ENCODE measurements at regions not wholly inside any gene's neighbourhood (a gene's known extent, or its start where the extent isn't known, plus 50 kb on each side); places are given as distances from the start of the nearest gene placed in this dataset.
A peak's percentile ranks its signal among the peaks of the same experiment; 100 is the strongest.

- ChIA-PET POLR2A (ENCODE audit: unreplicated experiment) (no interaction called here), CTCF (no interaction called here)
- no peaks in the 10 kb centered on the region for H3K9me2 ChIP-seq (replicated peaks; ENCODE audit: low read length)
Measured at GRCh38 chr4:26085551-26085950, 171.5 kb downstream of the SMIM20 start.

GRCh38 chr4:26086621-26087441 lies 172.8 kb downstream of the SMIM20 start:
- Histone ChIP-seq H3K4me3 (ENCODE audit: low read length) (no peak overlapping the region), H3K9me3 (ENCODE audit: low read length) (0 out of 2 replicates have a peak, but pooled peaks cover 5% of the 10 kb centered on the region), H2AFZ (ENCODE audit: low read length) (no peak overlapping the region), H3K4me2 (ENCODE audit: low read length) (no peak overlapping the region), H3K36me3 (ENCODE audit: low read depth, low read length) (no peaks in the 10 kb centered on the region), H3K27ac (ENCODE audit: low read length) (no peak overlapping the region), H3K27me3 (ENCODE audit: low read length) (no peaks in the 10 kb centered on the region), H3K9ac (ENCODE audit: low read length) (no peak overlapping the region), H3K79me2 (ENCODE audit: low read length) (no peaks in the 10 kb centered on the region), H3K4me1 (ENCODE audit: insufficient read depth, low read length) (peaks cover 57% of the 10 kb centered on the region), H3F3A (ENCODE audit: low read length, unreplicated experiment) (no peaks in the 10 kb centered on the region), H4K20me1 (ENCODE audit: low read length) (no peaks in the 10 kb centered on the region), H3K9me2 (replicated peaks; ENCODE audit: low read length) (no peaks in the 10 kb centered on the region)
- ATAC-seq = no peak
- no TSS peak for BruUV-seq (replicated peaks)
- CTCF ChIA-PET = no interaction called here
- TF ChIP-seq EZH2phosphoT487 (IDR thresholded peaks at IDR 0.05; ENCODE audit: borderline replicate concordance, low read length) (no peak), EZH2 (IDR thresholded peaks at IDR 0.05; ENCODE audit: low read length, unreplicated experiment) (no peak), CTCF (conservative IDR thresholded peaks at IDR 0.05; ENCODE audit: low read depth, low read length) (no peak)
- POLR2A ChIA-PET (ENCODE audit: unreplicated experiment) = no interaction called here
- no peak for DNase-seq
- intact Hi-C loops (cut with micrococcal nuclease) = loop anchor here (5.0 kb wide), 1 partner anchor 150 kb away; no protein-coding TSS in a partner anchor

More at GRCh38 chr4:26085551-26085950, 171.5 kb downstream of the SMIM20 start:
- no peak overlapping the region for H3K4me2 ChIP-seq (ENCODE audit: low read length)
- DNase-seq (peak; percentile 27), ATAC-seq (no peak)
- no peaks in the 10 kb centered on the region for H4K20me1 ChIP-seq (ENCODE audit: low read length)
- no peak overlapping the region for H3K4me3 ChIP-seq (ENCODE audit: low read length)
- H3F3A ChIP-seq (ENCODE audit: low read length, unreplicated experiment) = no peaks in the 10 kb centered on the region
- H3K9ac ChIP-seq (ENCODE audit: low read length) = no peak overlapping the region
- intact Hi-C loops (cut with micrococcal nuclease) = loop anchor here (5.0 kb wide), 1 partner anchor 152 kb away; no protein-coding TSS in a partner anchor
- no TSS peak for BruUV-seq (replicated peaks)
- no peak for TF ChIP-seq EZH2phosphoT487 (IDR thresholded peaks at IDR 0.05; ENCODE audit: borderline replicate concordance, low read length)
- no peak for TF ChIP-seq EZH2 (IDR thresholded peaks at IDR 0.05; ENCODE audit: low read length, unreplicated experiment)
- TF ChIP-seq CTCF (conservative IDR thresholded peaks at IDR 0.05; ENCODE audit: low read depth, low read length) = no peak
- H3K27ac ChIP-seq (ENCODE audit: low read length) = no peak overlapping the region
- 0 out of 2 replicates have a peak, but pooled peaks cover 1% of the 10 kb centered on the region for H3K9me3 ChIP-seq (ENCODE audit: low read length)
- no peaks in the 10 kb centered on the region for H3K36me3 ChIP-seq (ENCODE audit: low read depth, low read length)
- H3K4me1 ChIP-seq (ENCODE audit: insufficient read depth, low read length) = peaks cover 57% of the 10 kb centered on the region
- H3K27me3 ChIP-seq (ENCODE audit: low read length) = no peaks in the 10 kb centered on the region
- H3K79me2 ChIP-seq (ENCODE audit: low read length) = no peaks in the 10 kb centered on the region
- H2AFZ ChIP-seq (ENCODE audit: low read length) = no peak overlapping the region

All from PC-3 (cell line).